ENCODE measurements at regions not wholly inside any gene's neighbourhood (a gene's known extent, or its start where the extent isn't known, plus 50 kb on each side); places are given as distances from the start of the nearest gene placed in this dataset.

GRCh38 chr18:66300141-66300540, 303.7 kb downstream of the CDH19 start:
- no peak for DNase-seq
- ATAC-seq, result no peak
- H3K27me3 ChIP-seq (ENCODE audit: low read depth), result no peaks in the 10 kb centered on the region
- no peaks in the 10 kb centered on the region for H3K9me3 ChIP-seq
- H3K4me3 ChIP-seq, result no peak overlapping the region
- no peak overlapping the region for H3K27ac ChIP-seq
- H3K4me1 ChIP-seq, result no peaks in the 10 kb centered on the region
- H3K36me3 ChIP-seq, result no peaks in the 10 kb centered on the region
- intact Hi-C loops (cut with DNase I), result no loop called here
- TF ChIP-seq, protein P1, sequence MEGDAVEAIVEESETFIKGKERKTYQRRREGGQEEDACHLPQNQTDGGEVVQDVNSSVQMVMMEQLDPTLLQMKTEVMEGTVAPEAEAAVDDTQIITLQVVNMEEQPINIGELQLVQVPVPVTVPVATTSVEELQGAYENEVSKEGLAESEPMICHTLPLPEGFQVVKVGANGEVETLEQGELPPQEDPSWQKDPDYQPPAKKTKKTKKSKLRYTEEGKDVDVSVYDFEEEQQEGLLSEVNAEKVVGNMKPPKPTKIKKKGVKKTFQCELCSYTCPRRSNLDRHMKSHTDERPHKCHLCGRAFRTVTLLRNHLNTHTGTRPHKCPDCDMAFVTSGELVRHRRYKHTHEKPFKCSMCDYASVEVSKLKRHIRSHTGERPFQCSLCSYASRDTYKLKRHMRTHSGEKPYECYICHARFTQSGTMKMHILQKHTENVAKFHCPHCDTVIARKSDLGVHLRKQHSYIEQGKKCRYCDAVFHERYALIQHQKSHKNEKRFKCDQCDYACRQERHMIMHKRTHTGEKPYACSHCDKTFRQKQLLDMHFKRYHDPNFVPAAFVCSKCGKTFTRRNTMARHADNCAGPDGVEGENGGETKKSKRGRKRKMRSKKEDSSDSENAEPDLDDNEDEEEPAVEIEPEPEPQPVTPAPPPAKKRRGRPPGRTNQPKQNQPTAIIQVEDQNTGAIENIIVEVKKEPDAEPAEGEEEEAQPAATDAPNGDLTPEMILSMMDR (IDR thresholded peaks at IDR 0.05), result no peak

DNA sequence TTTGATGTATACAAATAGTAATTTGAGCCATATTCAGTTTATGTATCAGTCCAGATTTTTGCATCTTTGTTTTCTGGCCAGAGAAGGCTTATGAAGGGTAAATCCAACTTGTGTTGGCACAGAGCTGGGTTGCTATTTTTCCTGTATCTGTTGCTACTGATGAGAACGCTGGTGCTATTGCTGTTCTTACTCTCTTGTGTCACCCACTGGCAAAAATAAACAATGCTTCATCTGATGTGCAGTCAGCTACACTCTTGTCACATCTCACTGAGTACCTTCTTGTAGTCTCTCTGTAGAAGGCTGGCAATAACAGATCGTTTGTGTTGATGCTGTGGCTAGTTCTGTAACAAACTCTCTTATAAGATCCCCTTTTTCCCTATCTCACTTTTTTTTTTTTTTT, 323.4 kb downstream of the CDH19 start:
- DNase-seq (no peak), ATAC-seq (no peak)
- no peaks in the 10 kb centered on the region for H3K4me1 ChIP-seq
- intact Hi-C loops (cut with DNase I), result no loop called here
- H3K27me3 ChIP-seq (ENCODE audit: low read depth), result no peaks in the 10 kb centered on the region
- no peaks in the 10 kb centered on the region for H3K9me3 ChIP-seq
- no peak overlapping the region for H3K4me3 ChIP-seq
- TF ChIP-seq, protein P1 (IDR thresholded peaks at IDR 0.05), result no peak
- H3K36me3 ChIP-seq, result no peaks in the 10 kb centered on the region
- H3K27ac ChIP-seq, result no peak overlapping the region

DNA sequence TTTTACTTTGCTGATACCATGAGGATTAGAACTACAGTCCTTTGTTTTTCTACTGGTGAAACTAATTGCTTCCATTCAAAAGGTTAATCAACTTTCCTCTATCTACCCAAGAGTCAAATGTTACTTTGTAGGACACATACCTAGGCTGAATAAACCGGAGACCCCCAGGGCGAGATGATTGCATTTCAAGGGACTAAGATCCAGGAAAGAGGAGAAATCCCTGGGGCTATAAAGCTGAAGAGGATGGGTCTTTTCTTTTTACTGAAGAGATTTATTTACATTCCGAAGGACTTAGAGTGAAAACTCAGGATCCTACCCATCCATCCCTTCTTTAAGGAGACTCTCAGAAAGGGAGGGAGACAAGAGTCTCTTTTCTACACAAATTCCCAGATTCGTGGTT, 331.9 kb downstream of the CDH19 start:
- Histone ChIP-seq H3K4me3 (no peak overlapping the region), H3K27me3 (ENCODE audit: low read depth) (no peaks in the 10 kb centered on the region), H3K4me1 (no peaks in the 10 kb centered on the region), H3K36me3 (no peaks in the 10 kb centered on the region), H3K27ac (no peak overlapping the region), H3K9me3 (peaks cover 4% of the 10 kb centered on the region)
- intact Hi-C loops (cut with DNase I), result no loop called here
- TF ChIP-seq, protein P1 (IDR thresholded peaks at IDR 0.05), result no peak
- DNase-seq (no peak), ATAC-seq (no peak)

GRCh38 chr18:66264130-66264529, 339.8 kb downstream of the CDH19 start:
- intact Hi-C loops (cut with DNase I), result no loop called here
- TF ChIP-seq, protein P1 (IDR thresholded peaks at IDR 0.05), result no peak
- Histone ChIP-seq H3K9me3 (no peaks in the 10 kb centered on the region), H3K27ac (no peak overlapping the region), H3K27me3 (ENCODE audit: low read depth) (no peaks in the 10 kb centered on the region), H3K4me1 (no peaks in the 10 kb centered on the region), H3K4me3 (no peak overlapping the region), H3K36me3 (no peaks in the 10 kb centered on the region)
- ATAC-seq (no peak), DNase-seq (no peak)

DNA sequence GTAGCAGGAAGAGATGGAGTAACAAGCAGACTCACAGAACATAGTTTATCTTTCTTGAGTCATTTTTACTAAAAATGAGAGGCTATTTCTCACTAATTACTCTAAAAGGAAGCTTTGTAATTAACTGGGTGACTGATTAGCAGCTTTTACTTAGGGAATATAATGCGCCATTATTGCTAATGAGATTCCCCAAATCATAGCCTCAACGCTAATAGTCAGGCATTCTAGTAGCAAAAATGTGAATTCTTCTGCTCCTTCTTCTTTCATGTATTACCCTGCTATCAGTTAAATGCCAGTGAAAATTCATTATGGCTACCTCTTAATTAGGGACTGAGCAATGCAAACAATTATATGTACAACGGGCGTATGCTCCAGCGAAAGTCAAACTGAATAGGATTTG, 349.8 kb downstream of the CDH19 start:
- TF ChIP-seq, protein P1 (IDR thresholded peaks at IDR 0.05), result no peak
- Histone ChIP-seq H3K27ac (no peak overlapping the region), H3K9me3 (no peaks in the 10 kb centered on the region), H3K4me1 (no peaks in the 10 kb centered on the region), H3K36me3 (no peaks in the 10 kb centered on the region), H3K27me3 (ENCODE audit: low read depth) (no peaks in the 10 kb centered on the region), H3K4me3 (no peak overlapping the region)
- intact Hi-C loops (cut with DNase I), result no loop called here
- ATAC-seq (no peak), DNase-seq (no peak)

DNA sequence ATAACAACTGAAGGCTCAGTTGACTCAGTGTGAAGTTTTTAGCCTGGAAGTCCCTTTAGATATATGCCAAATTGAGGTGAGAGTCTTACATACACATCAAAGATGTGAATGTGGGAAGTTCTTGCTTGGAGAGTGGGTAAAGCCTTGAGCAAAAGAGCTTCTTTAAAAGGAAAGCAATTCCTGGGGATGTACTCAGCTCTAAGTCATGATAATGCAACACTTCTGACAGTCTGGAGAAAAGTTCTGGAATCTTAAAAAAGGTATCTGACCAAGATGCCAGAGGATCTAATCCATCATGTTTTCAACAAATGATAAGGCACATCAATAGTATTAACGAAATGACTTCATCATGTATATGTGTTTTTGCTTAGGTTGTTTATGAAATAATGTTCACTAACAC, 351.2 kb downstream of the CDH19 start:
- no peak for DNase-seq
- Histone ChIP-seq H3K4me3 (no peak overlapping the region), H3K4me1 (no peaks in the 10 kb centered on the region), H3K27ac (no peak overlapping the region), H3K36me3 (no peaks in the 10 kb centered on the region), H3K27me3 (ENCODE audit: low read depth) (no peaks in the 10 kb centered on the region), H3K9me3 (no peaks in the 10 kb centered on the region)
- no peak for ATAC-seq
- TF ChIP-seq, protein P1 (IDR thresholded peaks at IDR 0.05), result no peak
- intact Hi-C loops (cut with DNase I), result no loop called here
